NCI-H510A (cell line): ENCODE measurements at regions not wholly inside any gene's neighbourhood (a gene's known extent, or its start where the extent isn't known, plus 50 kb on each side); places are given as distances from the start of the nearest gene placed in this dataset.

ENCODE experiments used
- DNase-seq: peaks from one replicate; lab custom pipeline; 2025; lab: John Stamatoyannopoulos, UW

DNA sequence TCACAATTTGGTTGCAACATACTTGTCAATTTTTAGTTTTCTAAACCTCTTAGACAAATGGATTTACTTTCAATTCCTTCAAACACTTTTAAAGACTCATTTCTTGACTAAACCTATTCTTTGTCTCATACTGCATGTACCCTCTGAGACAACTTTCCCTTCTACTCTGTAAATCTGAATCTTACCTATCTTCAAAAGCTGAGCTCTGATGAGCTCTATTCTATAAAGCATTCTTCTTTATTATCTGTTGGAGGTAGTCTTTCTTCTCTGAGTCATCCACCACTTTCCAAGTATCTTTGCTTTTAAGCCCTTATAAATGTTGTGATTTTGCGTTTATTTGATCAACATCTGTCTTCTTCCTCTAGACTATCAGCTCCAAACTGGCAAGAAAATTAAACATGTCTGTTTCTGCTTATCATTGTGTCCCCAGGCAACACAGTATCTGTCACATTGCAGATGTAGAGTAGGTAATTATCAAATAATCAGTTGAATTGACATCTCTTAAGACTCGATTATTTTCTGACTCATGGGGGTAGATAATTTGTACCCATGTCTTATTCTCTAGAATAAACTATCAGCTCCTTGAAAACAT, 265.6 kb upstream of the FAR2 start:
- DNase-seq = no peak

GRCh38 chr12:28884904-28885679, 264.0 kb upstream of the FAR2 start:
- no peak for DNase-seq

DNA sequence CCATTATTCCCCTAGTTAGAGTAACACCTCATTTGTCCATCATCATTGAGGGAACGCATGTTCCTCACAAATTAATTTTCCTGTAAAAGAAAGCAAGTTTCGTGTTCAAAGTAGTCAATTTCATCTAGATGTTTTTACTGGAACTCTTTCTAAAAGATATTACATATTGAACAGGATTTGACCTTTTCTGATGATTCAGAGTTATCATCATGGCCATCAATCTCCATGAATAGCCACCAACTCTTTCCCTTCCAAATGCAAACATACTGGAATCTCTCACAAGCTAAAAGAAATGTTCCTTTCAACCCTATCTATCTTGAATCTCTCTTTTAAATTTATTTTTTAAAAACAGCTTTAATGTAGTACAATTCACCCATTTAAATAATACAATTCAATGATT, 263.1 kb upstream of the FAR2 start:
- no peak for DNase-seq

DNA sequence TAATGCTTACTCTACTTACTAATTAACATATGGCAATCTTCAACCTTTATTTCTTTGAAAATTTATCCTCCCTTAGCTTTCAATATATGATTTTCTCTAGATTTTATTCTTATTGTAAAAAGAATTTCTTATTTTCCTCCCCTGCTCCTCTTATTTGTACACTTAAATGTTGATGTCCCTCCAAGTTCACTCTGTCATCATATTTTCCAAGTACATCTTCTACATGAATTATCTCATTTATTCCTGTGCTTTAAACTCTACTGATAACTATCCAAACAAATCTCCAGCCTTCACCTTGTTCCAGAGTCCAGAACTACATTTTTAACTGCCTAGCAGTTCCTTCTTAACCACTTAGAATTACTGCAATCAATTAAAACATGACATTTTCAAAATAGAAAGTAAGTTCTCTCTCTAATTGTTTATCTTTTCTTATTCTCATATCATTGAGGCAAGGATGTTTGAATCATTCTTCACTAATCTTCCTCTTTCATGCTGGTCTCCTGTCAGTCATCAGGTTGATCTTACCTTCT, 261.6 kb upstream of the FAR2 start:
- no peak for DNase-seq

DNA sequence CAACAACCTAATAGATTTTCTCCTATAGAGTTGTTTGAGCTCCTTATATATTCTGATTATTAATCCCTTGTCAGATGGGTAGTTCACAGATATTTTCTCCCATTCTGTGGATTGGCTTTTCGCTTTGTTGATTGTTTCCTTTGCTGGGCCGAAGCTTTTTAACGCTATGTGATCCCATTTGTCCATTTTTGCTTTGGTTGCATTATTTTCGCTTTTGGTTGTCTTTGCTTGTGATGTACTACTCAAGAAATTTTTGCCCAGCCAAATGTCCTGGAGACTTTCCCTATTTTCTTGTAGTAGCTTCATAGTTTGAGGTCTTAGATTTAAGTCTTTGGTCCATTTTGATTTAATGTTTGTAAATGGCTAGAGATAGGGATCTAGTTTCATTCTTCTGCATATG, 258.4 kb upstream of the FAR2 start:
- DNase-seq = no peak

DNA sequence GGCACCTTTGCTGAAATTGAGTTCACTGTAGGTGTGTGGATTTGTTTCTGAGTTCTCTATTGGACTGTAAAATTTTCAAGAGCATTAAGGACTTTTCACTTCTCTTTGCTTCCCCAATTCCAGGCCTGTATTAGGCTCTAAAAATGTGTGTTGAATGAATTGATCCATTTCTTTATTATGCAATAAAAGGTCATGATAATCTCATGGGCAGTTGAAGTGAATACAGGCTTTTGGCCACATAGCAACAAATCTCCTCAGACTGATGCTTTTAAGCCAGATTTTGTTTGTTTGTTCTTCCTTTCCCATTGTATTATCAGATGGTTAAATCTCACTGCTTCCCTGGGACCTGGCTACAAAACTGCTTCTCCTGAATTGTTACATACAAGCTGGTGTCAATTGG, 258.0 kb upstream of the FAR2 start:
- no peak for DNase-seq

GRCh38 chr12:28893365-28893764, 255.7 kb upstream of the FAR2 start:
- DNase-seq = no peak

GRCh38 chr12:28893856-28894255, 255.2 kb upstream of the FAR2 start:
- DNase-seq = no peak

DNA sequence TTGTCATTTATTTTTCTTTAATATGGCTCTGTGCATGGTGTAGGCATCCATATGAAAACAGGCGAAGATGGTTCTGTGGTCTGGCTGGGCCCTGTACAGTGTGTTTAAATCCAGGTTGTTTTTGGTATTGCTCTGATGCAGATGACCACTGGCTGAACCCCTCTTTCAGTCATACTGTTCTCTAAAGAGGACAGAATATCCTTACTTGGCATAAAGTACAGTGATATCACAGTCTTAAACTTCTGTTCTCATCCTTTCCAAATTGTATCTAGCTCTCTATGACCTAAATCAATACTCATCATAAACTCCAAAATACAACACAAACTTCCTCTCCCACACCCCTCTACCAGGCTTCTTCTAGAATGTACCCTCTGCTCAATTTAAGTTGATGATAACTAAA, 252.7 kb upstream of the FAR2 start:
- DNase-seq = no peak

DNA sequence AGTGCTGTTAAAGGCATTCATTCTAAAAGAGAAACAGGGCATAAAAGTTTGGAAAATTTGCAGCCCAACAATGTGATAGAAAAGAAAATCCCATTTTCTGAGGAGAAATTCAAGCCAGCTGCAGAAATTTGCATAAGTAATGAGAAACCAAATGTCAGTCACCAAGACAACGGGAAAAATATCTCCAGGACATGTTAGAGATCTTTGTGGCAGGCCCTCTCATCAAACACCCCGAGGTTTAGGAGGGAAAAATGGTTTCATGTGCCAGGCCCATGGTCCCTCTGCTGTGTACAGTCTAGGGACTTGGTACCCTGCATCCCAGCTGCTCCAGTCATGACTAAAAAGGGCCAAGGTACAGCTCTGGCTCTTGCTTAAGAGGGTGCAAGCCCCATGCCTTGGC, 251.0 kb upstream of the FAR2 start:
- no peak for DNase-seq

- DNase-seq = no peak
These were observed 249.1 kb upstream of the FAR2 start for GRCh38 chr12:28899951-28900350.

- DNase-seq = no peak
These were observed 243.7 kb upstream of the FAR2 start for GRCh38 chr12:28905220-28905955.

DNA sequence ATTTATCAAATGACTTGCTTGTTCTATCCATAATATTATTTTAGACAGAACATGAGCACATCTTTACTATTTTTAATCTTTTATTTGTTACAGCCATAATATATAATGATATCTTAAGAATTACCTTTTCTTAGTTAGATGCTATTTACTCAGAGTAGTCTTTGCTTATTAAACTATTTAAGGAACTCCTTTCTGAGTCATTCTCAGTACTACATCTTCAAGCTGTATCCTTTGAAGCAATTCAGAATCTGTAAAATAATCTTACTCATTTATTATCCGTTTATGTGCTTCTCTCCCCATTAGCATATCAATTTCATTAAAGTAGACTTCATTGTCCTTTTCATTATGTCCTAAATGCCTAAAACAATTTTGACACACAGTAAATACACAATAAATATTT, 240.4 kb upstream of the FAR2 start:
- no peak for DNase-seq

- DNase-seq = no peak
These were observed 239.8 kb upstream of the FAR2 start for GRCh38 chr12:28909291-28909690.

GRCh38 chr12:28925719-28926376, 223.2 kb upstream of the FAR2 start:
- DNase-seq = no peak

DNA sequence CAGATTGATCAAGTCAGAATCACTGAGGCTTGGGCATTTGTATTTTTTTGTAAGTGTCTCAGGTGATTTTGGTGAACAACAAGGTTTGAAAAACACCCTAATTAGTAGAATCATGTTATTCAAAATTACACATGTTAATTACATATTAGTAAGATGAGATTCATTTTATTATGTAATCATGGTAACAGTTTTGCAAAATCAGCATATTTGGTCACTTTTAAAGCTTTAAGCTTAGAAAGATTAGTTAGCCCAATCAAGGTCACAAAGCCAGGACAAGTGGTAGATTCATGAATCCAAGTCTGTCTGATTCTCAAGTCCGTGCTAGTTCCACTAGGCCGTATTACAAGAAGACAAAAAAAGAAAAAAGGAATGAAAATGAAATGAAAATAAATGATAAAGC, 218.4 kb upstream of the FAR2 start:
- DNase-seq = no peak

- DNase-seq = no peak
These were observed 215.9 kb upstream of the FAR2 start for GRCh38 chr12:28933176-28933575.

GRCh38 chr12:28933864-28934527, 215.1 kb upstream of the FAR2 start:
- DNase-seq = no peak

GRCh38 chr12:28936221-28936620, 212.9 kb upstream of the FAR2 start:
- DNase-seq = no peak

- DNase-seq = no peak
These were observed 212.4 kb upstream of the FAR2 start for GRCh38 chr12:28936711-28937110.

DNA sequence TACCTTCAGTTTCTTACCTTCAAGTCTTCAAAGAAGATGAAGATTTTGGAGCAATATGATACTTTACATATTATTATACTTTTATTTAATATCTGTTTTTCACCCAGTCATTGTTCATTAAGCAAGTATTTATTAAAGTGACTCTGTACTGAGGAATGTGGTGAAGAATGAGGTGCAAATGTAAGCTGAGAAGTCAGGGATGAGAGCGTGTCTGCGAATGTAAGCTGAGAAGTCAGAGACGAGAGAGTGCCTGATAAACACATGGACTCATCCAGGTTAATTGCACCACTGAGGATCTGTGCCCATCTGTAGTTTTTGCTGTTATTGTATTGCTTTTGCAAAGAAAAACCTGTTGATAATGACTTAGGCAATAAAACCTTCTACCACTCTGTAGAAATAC, 211.9 kb upstream of the FAR2 start:
- no peak for DNase-seq

DNA sequence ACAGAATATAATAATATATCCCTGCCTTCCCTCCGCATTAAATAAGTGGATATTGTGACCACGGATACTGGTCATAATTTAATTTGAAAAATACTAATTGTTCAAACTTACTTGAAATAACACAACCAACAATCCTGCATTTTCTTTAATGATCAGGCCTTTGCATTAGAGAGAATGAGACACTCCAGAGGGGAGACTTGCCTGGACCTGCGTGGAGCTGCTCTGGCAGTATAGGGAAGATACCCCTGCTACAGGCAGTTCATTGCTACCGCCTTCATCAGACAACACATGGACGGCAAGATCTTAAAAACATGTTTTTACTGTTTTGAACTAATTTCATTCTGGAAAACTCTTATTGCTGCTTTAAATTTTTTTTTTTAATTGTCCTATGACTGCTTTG, 211.0 kb upstream of the FAR2 start:
- no peak for DNase-seq
